Epithelial cell of esophagus (primary cell): ENCODE measurements at regions not wholly inside any gene's neighbourhood (a gene's known extent, or its start where the extent isn't known, plus 50 kb on each side); places are given as distances from the start of the nearest gene placed in this dataset.

ENCODE experiments used
- DNase-seq: peaks from one replicate; pipeline ENCODE4 v3.0.0; 2010; ENCODE audit warnings: low read depth
- H3K4me3 ChIP-seq: 2 replicates; pipeline ENCODE4 v1.5.1; 2011; ENCODE audit warnings: mild to moderate bottlenecking, low read length, control low read depth
- CTCF ChIP-seq: IDR thresholded peaks from 2 replicates; pipeline ENCODE4 v1.5.1; 2011; ENCODE audit warnings: low read depth, mild to moderate bottlenecking, low read length, control low read depth, inconsistent platforms; ENCODE audit not compliant: insufficient read depth; ENCODE audit errors: missing control alignments

- TF ChIP-seq CTCF, result no peak
- H3K4me3 ChIP-seq, result no peak overlapping the region
- DNase-seq, result no peak
Measured at GRCh38 chr9:30478684-30479083, 1905.8 kb upstream of the ACO1 start.

GRCh38 chr9:30482499-30482898 is 1901.9 kb upstream of the ACO1 start:
- DNase-seq, result no peak
- no peak for TF ChIP-seq CTCF
- no peak overlapping the region for H3K4me3 ChIP-seq

GRCh38 chr9:30484690-30485089 is 1899.8 kb upstream of the ACO1 start:
- no peak for TF ChIP-seq CTCF
- DNase-seq, result no peak
- H3K4me3 ChIP-seq, result no peak overlapping the region

- H3K4me3 ChIP-seq, result no peak overlapping the region
- no peak for TF ChIP-seq CTCF
- DNase-seq, result peak; percentile 4
Measured at GRCh38 chr9:30504502-30504905, 1879.9 kb upstream of the ACO1 start.

GRCh38 chr9:30505311-30505710 is 1879.1 kb upstream of the ACO1 start:
- DNase-seq, result no peak
- H3K4me3 ChIP-seq, result no peak overlapping the region
- TF ChIP-seq CTCF, result no peak

GRCh38 chr9:30506749-30507148 is 1877.7 kb upstream of the ACO1 start:
- no peak for TF ChIP-seq CTCF
- DNase-seq, result no peak
- no peak overlapping the region for H3K4me3 ChIP-seq

- no peak for TF ChIP-seq CTCF
- DNase-seq, result no peak
- H3K4me3 ChIP-seq, result no peak overlapping the region
Measured at GRCh38 chr9:30507166-30507565, 1877.3 kb upstream of the ACO1 start.
